GM12875 (cell line): ENCODE measurements at regions not wholly inside any gene's neighbourhood (a gene's known extent, or its start where the extent isn't known, plus 50 kb on each side); places are given as distances from the start of the nearest gene placed in this dataset.

Experiments used
- H3K4me3 ChIP-seq: one replicate; pipeline ENCODE4 v1.5.1; 2011; ENCODE audit warnings: low read depth, low read length, control low read depth
- CTCF ChIP-seq: IDR thresholded peaks from 2 replicates; pipeline ENCODE4 v1.5.1; 2011; ENCODE audit warnings: low read depth, mild to moderate bottlenecking, control low read depth, inconsistent platforms, low read length, moderate library complexity, borderline replicate concordance; ENCODE audit not compliant: insufficient read depth

- TF ChIP-seq CTCF: no peak
- no peak overlapping the region for H3K4me3 ChIP-seq
Observed at GRCh38 chr12:111034886-111035577, 114.7 kb upstream of the MYL2 start.

- TF ChIP-seq CTCF: no peak
Observed at GRCh38 chr12:111034083-111034885, 113.9 kb upstream of the MYL2 start, which contains the start of gene CUX2. CUX2 (plus strand) TSS chr12:111034165.

GRCh38 chr12:111033281-111034082 is 113.1 kb upstream of the MYL2 start:
- TF ChIP-seq CTCF: peak; percentile 26; the same call in 1 of the 2 replicates
- H3K4me3 ChIP-seq: no peak overlapping the region

More at GRCh38 chr12:111034083-111034885, 113.9 kb upstream of the MYL2 start, which contains the start of gene CUX2:
- H3K4me3 ChIP-seq: no peak within 1 kb of the TSS

- H3K4me3 ChIP-seq: no peak overlapping the region
- no peak for TF ChIP-seq CTCF
Observed at GRCh38 chr12:111032591-111032919, 112.2 kb upstream of the MYL2 start.

GRCh38 chr12:111031916-111032590 is 111.7 kb upstream of the MYL2 start:
- no peak overlapping the region for H3K4me3 ChIP-seq
- no peak for TF ChIP-seq CTCF

GRCh38 chr12:111030800-111031199 is 110.4 kb upstream of the MYL2 start:
- H3K4me3 ChIP-seq: no peak overlapping the region
- no peak for TF ChIP-seq CTCF
